VCaP (cell line): ENCODE measurements at regions not wholly inside any gene's neighbourhood (a gene's known extent, or its start where the extent isn't known, plus 50 kb on each side); places are given as distances from the start of the nearest gene placed in this dataset.
A peak's percentile ranks its signal among the peaks of the same experiment; 100 is the strongest.

ENCODE experiments used
- H3K27ac ChIP-seq: fragments of 450-650 bp; 2 replicates; pipeline ENCODE4 v1.5.1; 2017
- CTCF ChIP-seq: fragments of 450-650 bp; conservative IDR thresholded peaks from 2 replicates; pipeline ENCODE4 v1.5.1; 2017; ENCODE audit warnings: mild to moderate bottlenecking, moderate library complexity

DNA sequence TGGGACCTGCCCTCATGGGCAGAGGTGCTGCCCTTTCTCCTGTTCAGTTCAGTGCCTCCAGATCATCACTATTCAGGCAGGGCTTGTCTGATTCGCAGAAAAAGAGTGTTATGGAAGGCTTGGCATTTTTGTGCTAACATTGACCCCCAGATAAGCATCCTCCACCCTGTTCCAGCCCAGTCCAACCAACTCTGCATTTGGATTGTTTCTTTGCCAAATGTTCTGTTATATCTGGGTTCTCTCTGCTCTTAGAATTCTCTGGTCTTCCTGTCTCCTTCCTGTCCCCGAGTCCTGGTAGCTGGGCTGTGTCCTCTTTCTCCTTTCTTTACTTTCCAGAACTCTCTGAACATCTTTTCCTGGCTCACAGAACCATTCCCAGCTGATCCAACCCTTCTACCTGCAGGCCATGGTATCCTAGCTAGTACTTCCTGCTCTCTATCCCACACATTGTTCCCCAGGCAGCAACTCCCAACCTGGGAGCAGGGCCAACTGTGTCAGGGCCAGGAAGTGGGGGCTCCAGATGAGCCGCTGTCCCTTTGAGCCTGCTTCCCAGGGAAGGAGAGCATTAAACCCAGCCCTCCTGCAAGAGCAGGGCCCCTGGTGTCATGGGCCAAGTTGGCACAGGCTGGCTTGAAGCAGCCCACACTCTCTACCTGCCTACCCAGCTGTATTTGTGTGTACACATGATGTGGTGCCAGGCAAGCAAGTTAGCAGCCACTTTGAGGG, 280.7 kb upstream of the CADM1 start:
- no peak for TF ChIP-seq CTCF
- peak overlapping the region; percentile 51 for H3K27ac ChIP-seq

DNA sequence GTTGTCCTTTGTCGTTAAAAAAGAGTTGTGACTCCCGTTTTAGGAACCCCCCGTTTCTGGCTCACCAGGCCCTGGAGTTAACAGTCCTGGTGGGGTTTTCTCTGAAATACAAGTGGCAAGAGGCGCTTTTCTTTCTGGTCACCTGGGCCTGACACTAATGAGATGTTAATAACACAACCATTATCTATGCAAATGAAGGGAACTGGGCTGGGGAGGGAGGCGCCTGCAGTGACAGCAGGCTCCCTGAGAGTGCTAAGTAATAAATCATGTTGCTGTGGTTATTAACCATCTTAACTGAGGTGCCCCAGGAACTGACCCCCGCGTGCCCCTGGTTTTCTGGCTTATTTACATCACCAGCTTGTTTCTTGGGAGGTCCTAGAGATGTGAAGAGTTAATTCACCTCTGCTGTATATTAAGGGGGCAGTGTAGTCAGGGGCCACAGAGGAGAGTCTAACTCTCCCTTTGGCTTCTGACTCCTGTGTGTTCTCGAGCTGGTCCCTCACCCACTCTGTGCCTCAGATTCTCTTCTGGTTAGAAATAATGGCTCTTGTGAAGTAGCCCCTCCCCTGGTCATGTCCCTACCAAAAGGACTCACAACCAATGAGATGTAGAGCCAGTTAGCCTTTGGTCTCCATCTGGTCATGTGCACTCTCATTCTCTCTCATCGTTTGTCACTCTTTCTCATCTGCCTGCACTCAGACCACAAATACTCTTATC, 276.6 kb upstream of the CADM1 start:
- H3K27ac ChIP-seq: no peak overlapping the region
- no peak for TF ChIP-seq CTCF

GRCh38 chr11:115778928-115779650, 274.9 kb upstream of the CADM1 start:
- no peak for TF ChIP-seq CTCF
- no peak overlapping the region for H3K27ac ChIP-seq

DNA sequence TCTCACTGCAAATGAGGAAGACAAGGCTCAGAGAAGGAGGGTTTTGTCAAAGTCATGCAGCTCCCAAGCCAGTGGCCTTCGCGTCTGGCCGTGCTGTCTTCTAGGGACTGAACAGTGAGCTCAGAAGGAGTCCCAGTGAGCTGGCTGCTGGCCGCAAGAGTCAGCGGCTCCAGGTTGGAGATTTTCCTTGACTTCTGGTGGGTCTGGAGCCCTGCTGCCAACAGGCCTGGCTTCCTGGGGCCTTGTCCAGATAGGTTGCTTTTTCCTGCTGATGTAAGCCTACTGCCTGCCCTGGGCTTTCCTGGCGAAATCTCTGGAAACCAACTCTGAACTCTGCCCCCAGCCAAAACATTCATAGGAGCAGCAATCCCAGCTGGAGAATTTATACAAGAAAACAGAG, 272.7 kb upstream of the CADM1 start:
- H3K27ac ChIP-seq: no peak overlapping the region
- TF ChIP-seq CTCF: no peak

DNA sequence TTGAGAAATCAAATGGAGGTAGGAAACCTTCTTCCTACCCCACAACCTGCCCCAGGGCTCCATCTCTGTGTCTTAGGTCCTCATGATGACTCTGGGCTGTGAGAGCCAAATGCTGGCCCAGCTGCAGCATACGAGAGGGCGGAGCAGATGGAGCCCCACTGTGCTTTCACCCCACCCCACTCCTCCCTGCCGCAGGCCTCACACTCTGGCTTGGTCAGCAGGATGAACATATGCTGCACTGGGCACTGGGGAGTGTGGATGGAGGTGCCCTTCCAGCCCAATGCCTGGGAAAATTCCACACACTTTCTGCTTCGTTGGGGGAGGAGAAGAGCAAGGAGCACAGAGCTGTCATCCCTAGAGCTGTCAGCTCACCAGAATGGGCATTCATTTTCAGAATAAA, 271.6 kb upstream of the CADM1 start:
- TF ChIP-seq CTCF: no peak
- no peak overlapping the region for H3K27ac ChIP-seq

- TF ChIP-seq CTCF: no peak
- no peak overlapping the region for H3K27ac ChIP-seq
Measured at GRCh38 chr11:115774756-115775155, 270.5 kb upstream of the CADM1 start.

- H3K27ac ChIP-seq: no peak overlapping the region
- no peak for TF ChIP-seq CTCF
Measured at GRCh38 chr11:115769891-115770290, 265.7 kb upstream of the CADM1 start.
